HG03196 (cell line): ENCODE measurements at regions not wholly inside any gene's neighbourhood (a gene's known extent, or its start where the extent isn't known, plus 50 kb on each side); places are given as distances from the start of the nearest gene placed in this dataset.

Source experiments
- ATAC-seq: cut with Tn5 transposase; IDR thresholded peaks from one replicate; pipeline ENCODE4 v1.9.1; 2021; ENCODE audit not compliant: unreplicated experiment

- ATAC-seq, result no peak
These were observed 608.2 kb upstream of the ADGRL4 start for GRCh38 chr1:79614762-79615161.

DNA sequence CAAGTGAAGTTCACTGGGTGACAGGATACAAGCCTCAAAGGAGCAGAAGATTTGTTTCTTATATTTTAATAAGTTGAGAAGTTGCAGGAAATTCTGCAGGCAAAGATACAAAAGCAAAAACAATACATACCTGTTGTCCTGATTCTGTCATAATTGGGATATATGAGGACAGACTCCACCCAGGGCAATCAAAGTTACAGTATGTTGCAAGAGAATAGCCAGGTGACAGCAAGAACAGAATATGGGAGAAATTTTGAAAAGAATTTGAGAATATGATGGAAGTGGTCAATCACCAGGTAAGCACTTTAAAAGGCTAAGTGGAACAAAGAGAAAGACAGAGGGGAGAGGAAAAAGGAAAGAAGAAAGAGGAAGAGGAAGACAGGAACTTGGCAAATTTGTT is 607.6 kb upstream of the ADGRL4 start:
- no peak for ATAC-seq

DNA sequence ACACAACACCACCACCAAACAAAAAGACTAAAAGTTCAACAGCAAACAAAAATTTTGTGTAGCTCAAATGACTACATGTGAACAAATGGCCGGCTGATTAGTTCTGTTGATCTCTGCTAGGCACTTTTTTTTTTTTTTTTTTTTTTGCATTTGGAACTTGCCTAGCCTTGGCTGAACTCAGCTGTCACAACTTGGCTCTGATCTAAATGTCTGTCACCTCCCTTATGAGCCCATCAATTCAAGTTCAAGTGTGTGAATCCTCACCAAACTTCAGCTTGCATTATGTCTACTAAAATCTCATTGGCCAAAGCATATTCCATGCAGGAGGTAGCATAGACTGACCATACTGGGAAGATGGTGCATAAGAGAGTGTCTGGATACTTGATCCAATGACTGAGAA is 606.5 kb upstream of the ADGRL4 start:
- no peak for ATAC-seq

DNA sequence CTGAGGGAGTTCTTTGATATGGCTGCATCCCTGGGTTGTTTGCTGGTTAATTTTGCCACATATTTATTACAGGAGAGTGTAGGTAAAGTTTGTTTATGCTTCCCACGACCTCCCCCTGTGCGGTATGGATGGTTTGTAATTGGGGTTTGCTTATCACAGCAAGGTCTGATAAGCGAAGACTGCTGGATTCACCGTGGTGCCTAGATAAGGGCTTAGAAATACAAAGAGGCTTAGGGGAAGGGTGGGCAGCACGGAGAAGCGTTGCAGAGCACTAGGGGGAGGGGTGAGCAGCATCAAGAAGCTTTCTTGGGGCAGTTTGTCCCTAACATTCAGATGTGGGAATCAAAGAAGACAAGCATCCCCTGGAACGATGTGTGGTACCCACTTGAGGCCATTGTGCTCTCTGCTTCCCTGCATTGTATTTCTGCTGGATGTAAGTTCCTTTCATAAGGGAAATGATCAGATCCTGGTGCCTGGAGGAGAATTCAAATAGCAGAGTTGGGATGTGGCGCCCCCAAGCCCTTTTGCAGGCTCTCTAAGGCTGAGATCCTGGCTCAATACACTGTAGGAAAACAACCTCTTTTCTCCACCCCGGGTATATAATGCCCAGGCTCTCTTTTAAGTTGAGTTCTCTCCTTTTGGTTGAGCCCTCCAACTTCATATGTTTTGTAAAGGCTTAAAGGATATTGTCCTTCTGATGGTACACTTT is 598.1 kb upstream of the ADGRL4 start:
- ATAC-seq, result no peak

- ATAC-seq, result no peak
These were observed 597.3 kb upstream of the ADGRL4 start for GRCh38 chr1:79603843-79604242.

DNA sequence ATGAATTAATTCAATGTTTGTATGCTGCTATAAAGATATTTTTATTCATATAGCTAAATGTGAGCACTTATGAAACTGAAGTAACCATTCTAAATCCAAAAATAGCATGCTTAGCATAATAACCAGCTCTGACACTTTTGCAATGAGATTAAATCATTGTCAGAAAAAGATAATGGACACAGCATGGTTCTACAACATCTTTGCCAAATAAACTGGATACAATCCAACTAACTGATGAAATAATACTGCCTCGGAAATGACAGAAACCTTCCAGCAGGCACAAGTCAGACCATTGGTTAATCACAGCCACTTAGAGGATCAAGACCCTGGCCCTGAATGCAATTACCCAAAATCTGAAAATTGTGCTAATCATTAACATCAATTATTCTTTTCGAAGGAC is 592.7 kb upstream of the ADGRL4 start:
- ATAC-seq, result no peak

DNA sequence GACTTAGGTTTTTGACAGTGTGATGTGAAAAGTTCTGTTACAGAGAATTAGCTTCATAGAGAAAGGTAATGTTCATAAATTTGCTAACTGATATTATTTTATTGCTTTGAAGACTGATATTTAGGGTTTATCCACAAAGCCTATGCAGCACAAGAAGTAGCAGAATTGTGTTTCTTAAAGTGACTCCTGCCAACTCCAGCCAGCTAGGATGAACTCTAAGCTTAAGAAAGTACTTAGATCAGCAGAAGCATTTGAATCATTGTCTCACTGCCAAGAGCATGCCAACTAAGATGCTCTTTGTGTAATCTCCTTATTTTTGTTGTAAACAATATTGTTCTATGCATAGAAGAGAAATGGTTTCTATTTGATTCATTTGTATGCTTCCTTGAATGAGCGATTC is 589.4 kb upstream of the ADGRL4 start:
- ATAC-seq, result no peak

GRCh38 chr1:79594121-79594698 is 587.7 kb upstream of the ADGRL4 start:
- ATAC-seq, result no peak

DNA sequence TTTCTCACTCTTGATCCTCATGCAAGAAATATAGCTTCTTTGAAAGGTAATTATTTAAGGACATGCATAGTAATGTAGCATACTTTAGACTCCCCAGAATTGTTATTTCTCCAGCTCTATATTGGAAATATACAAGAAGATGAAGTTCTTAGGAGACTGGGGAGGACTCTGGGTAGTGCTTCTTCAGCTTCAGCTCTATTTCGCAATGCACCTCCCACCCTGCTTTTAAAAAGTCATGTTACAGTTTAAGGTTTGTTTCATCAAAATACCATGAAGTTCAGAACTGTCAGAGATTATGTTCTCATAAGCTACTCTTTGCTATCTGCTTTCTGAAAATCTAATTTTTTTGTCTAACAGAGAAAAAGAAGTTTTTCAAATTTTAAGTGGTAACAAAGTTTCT is 586.2 kb upstream of the ADGRL4 start:
- no peak for ATAC-seq

DNA sequence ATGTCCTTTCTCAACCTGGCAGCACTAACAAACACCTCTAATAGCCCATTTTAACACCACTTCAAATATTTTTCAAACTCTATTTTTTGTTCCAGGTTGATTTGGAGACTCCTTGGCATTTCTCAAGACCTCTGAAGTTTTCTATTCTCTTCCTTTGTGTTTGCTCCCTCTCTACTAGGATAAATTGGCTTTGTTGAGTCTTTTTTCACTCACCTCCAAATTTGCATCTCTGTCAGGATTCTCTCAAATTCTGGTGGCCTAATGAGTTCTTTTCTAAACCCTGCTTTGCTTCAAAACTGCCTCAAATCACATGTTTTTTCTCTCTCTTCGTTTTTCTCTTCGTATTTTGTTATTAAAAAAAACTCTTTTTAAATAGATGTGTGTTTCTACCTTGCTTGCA is 582.2 kb upstream of the ADGRL4 start:
- ATAC-seq, result no peak

DNA sequence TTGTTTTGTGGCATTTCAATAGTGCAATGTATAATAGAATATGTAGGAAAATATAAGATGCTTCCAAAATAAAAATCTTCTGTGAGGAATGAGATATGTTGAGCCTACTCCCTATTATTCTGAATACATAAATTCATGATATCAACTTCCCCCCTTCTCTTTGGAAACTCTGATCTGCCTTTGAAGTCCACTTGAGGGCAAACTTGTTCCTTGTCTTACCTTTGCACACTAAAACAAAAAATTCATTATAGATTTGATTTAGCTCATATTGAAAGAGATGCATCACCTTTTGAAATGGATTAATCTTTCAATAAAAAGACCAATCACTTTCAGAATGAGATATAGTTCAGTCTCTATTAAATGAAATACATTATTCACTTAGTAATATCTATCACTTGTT is 580.7 kb upstream of the ADGRL4 start:
- no peak for ATAC-seq

DNA sequence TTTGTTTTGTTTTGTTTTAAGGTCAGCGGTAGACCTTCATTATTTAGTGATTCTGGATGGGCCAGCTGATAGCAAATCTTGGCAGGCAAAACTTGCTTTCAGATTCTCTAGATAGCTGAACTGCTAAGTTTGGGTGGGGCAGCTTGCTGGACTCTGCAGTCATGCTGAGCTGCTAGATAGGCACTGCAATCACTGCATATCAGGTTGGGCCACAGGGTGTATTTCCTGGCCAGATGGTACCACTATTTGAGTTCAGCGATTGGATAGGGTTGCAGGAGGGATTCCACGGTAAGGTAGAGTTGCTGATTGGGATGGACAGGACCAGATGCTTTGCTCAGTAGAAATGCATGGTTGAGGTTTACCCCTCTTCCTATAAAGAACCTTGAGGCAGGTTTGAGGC is 579.3 kb upstream of the ADGRL4 start:
- no peak for ATAC-seq

- ATAC-seq, result no peak
These were observed 568.9 kb upstream of the ADGRL4 start for GRCh38 chr1:79575424-79575823.

DNA sequence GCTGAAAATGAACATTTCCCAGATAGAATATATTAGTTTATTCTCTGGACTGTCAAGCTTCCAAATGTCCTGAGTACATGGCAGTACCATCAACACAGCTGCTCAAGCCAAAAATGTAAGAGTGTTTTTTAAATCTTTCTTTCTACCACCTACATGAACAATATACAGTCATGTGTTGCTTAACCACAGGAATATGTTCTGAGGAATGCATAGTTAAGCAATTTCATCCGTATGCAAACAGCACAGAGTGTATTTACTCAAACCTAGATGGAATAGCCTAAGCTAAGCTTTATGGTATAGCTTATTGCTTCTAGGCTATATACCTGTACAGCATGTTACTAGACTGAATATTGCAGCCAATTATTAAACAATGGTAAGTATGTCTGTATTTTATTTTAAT is 561.9 kb upstream of the ADGRL4 start:
- ATAC-seq, result no peak

DNA sequence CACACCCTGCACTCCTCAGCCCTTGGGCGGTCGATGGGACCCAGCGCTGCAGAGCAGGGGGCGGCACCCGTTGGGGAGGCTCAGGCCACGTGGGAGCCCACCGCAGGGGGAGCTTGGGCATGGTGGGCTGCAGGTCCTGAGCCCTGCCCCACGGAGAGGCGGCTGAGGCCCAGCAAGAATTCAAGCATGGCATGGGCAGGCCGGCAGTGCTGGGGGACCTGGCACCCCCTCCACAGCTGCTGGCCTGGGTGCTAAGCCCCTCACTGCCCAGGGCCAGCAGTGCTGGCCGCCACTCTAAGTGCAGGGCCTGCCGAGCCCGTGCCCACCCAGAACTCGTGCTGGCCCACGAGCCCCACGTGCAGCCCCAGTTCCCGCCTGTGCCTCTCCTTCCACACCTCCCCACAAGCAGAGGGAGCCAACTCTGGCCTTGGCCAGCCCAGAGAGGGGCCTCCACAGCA is 555.0 kb upstream of the ADGRL4 start:
- ATAC-seq, result no peak

DNA sequence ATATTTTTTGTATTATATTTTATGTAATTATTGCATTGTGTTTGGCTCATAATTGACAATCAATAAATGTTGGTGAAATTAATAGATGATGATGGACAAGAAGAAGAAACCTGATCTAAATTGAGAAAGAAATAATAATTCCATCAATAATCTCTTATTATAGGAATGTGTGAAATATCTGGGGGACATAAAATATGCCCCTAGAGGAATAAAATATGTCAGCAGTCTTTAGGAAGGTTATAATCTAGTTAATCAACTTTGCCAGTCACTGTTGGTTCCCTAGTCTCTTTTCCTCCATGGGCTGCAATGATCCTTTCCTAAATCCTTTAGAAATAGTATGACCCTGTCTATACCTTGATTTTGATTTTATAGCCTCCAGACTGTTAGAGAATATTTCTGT is 549.7 kb upstream of the ADGRL4 start:
- no peak for ATAC-seq

- ATAC-seq, result no peak
These were observed 548.2 kb upstream of the ADGRL4 start for GRCh38 chr1:79554688-79555087.

DNA sequence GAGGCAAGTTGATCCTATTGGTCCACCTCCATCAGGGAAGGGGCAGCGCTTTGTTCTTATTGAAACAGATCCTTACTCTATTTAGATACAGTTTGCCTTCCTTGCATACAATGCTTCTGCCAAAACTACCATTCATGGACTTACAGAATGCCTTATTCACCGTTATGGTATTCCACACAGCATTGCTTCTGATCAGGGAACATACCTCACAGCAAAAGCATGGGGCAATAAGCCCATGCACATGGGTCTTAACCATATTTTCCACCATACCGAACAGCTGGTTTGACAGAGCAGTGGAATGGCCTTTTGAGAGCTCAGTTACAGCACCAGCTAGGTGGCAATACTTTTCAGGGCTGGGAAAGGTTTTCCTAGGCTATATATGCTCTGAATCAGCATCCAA is 544.8 kb upstream of the ADGRL4 start:
- ATAC-seq, result no peak

GRCh38 chr1:79550402-79550801 is 543.9 kb upstream of the ADGRL4 start:
- ATAC-seq, result no peak

- ATAC-seq, result no peak
These were observed 542.7 kb upstream of the ADGRL4 start for GRCh38 chr1:79549201-79549600.

DNA sequence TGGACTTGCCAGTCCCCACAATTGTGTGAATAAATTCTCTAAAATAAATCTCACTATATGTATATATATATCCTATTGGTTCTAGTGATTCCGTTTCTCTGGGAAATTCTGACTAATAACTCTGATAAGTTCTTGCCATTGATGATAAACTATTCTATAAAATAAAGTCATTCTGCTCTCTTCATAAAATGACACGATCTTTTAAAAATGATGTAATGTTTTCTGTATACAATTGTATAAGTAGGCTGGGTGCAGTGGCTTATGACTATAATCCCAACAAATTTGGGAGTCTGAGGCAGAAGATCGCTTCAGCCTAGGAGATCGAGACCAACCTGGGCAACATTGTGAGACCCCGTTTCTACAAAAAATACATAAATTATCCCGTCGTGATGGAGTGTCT is 541.0 kb upstream of the ADGRL4 start:
- no peak for ATAC-seq

- no peak for ATAC-seq
These were observed 536.9 kb upstream of the ADGRL4 start for GRCh38 chr1:79543394-79543793.

- ATAC-seq, result no peak
These were observed 532.5 kb upstream of the ADGRL4 start for GRCh38 chr1:79539001-79539400.
